Stomach (tissue), 4 donors: ENCODE measurements at regions not wholly inside any gene's neighbourhood (a gene's known extent, or its start where the extent isn't known, plus 50 kb on each side); places are given as distances from the start of the nearest gene placed in this dataset.

ENCODE experiments used
- EP300 ChIP-seq: sonication (generic); formaldehyde crosslinking; IDR thresholded peaks from one replicate; pipeline ENCODE4 v1.6.1; 2017; ENCODE audit warnings: antibody characterized with exemption
- POLR2A ChIP-seq, 4 donors: fragments of 450-650 bp; IDR thresholded peaks; one replicate each; pipeline ENCODE4 v1.6.1; 2016; ENCODE audit warnings: antibody characterized with exemption in 4 of 4, control low read depth in 2 of 4, mild to moderate bottlenecking in 1 of 4, moderate library complexity in 1 of 4
- POLR2AphosphoS5 ChIP-seq, 3 donors: sonication (generic); formaldehyde crosslinking; IDR thresholded peaks; one replicate each; pipeline ENCODE4 v1.6.1; 2016; ENCODE audit warnings: antibody characterized with exemption in 3 of 3
- TF ChIP-seq, protein P1 (sequence below), 7 experiments: fragments of 450-650 bp in 4 of 7; fragments of 200-600 bp in 3 of 7; sonication (generic) in 3 of 7; IDR thresholded peaks; one replicate each; pipeline ENCODE4 v1.5.1; 2016 to 2019; ENCODE audit warnings: antibody characterized with exemption in 7 of 7, control low read depth in 2 of 7, mild to moderate bottlenecking in 1 of 7

DNA sequence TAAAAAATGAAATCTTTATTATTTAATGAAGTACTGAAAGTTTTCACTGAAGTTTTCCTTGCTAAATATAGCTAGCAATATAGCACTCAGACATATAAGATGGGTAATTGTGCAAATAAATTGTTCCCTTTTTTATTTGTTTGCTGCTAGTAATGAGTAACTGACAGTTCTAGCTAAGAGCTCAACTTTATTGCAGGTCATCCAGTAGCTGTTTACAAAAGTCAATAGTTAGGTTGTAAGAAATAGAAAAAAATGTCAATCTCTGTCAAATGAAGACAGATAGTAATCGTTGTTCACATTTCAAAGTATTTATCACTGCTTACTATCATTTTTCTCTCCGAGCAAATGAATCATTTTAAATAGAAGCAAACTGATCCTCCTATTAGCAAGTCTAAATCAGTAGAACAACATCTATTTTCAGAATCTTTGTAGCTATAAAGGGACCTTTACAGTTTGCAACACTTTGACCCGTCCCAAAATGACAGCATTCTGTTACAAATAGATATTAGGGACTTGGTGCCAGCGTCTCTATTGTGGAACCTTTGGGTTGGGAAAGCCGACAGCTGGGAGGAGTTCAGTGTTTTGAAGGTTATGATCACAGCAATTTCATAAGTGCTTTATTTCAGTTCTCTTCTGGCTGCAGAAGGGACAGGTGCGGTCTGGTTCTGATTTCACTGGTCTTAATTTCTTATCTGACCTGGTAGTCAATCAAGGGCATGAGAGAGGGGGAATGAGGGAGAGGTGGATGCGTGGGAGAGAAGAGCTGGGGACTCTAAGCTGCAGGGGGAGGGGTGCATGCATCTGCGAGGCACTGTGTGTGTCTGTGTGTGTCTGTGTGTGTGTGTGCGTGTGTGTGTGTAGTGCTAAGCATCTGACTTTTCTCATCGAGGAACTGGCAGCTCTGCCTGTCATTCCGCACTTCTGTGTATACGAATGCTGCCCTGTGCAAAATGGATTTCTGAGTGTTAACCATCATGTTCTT, 227.9 kb upstream of the PITX2 start:
- TF ChIP-seq EP300 (no peak), POLR2AphosphoS5 (IDR thresholded peaks at IDR 0.05) (no peak), POLR2A (IDR thresholded peaks at IDR 0.05) (no peak)
- TF ChIP-seq, protein P1, sequence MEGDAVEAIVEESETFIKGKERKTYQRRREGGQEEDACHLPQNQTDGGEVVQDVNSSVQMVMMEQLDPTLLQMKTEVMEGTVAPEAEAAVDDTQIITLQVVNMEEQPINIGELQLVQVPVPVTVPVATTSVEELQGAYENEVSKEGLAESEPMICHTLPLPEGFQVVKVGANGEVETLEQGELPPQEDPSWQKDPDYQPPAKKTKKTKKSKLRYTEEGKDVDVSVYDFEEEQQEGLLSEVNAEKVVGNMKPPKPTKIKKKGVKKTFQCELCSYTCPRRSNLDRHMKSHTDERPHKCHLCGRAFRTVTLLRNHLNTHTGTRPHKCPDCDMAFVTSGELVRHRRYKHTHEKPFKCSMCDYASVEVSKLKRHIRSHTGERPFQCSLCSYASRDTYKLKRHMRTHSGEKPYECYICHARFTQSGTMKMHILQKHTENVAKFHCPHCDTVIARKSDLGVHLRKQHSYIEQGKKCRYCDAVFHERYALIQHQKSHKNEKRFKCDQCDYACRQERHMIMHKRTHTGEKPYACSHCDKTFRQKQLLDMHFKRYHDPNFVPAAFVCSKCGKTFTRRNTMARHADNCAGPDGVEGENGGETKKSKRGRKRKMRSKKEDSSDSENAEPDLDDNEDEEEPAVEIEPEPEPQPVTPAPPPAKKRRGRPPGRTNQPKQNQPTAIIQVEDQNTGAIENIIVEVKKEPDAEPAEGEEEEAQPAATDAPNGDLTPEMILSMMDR (IDR thresholded peaks at IDR 0.05), result no peak
